NCI-H446 (cell line): ENCODE measurements at regions not wholly inside any gene's neighbourhood (a gene's known extent, or its start where the extent isn't known, plus 50 kb on each side); places are given as distances from the start of the nearest gene placed in this dataset.

ENCODE experiments used
- DNase-seq, 2 experiments: peaks; one replicate each; lab custom pipeline; 2025; lab: John Stamatoyannopoulos, UW

DNA sequence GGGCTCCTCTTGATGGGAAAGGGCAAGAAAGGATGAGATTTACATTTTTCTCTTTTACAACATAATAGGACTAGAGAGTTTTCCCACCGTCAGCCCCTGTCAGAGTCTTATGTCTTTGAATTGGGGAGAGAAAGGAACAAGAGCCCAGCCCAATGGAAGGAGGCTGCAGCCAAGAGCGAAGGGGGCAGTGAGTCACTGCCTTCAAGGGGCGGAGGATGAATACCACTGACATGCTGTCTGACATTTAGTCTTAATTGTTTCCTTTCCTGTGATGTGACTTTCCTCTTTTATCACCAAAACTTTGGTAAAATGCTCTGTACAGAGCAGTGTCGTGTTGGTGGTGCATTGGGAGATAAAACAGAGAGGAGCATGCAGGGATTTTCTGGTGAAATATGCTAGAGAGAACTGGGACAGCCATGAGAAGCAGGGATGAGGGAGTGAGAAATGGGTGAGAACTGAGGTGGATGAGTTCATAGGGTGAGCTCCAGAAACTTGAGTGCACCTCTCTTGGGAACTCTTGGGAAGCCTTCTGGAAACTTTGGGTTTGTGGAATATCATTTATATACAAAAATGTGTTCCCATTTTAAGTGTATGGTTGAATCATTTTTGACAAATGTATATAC, 179.9 kb upstream of the FGGY start:
- no peak for DNase-seq

DNA sequence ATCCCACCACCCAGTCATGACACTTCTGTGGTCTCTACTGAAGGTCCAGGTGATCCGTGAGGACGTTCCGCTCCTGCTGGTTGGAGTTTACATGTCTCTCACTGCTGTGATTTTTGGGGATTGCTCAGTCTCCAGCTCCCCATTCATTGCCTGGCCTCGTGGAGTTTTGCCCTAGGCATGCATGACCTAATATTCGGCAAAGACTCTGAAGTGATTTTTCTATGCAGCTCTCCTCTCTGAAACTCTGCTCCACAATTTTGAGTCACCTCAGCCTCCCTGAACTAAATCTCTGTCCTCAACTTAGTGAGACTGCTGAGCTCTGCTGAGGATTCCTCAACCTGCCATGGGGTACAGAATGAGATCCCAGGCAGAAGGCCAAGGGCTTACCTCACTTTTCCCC, 174.4 kb upstream of the FGGY start:
- DNase-seq = no peak

- no peak for DNase-seq
Observed at GRCh38 chr1:59123081-59123681, 173.7 kb upstream of the FGGY start.

DNA sequence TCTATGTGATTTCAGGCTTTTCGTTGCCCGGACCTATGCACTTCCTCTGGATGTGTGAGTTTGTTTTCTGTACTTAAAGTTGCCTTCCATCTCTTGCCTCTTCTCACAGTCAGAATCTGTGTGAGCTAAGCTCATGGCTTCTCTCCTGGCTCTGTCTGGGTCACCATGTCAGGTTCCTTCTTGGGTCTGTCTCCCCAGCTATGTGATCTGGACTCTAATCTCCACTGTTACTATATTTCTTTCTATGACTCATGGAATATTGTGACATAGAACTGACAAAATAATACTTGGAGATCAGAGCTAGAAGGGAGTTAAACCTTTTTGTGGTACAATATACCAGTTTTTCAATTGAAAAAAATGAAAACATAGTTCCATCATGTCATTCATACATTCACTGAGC, 172.7 kb upstream of the FGGY start:
- no peak for DNase-seq

GRCh38 chr1:59125154-59125553, 171.7 kb upstream of the FGGY start:
- DNase-seq = no peak

GRCh38 chr1:59125676-59126320, 171.1 kb upstream of the FGGY start:
- no peak for DNase-seq

DNA sequence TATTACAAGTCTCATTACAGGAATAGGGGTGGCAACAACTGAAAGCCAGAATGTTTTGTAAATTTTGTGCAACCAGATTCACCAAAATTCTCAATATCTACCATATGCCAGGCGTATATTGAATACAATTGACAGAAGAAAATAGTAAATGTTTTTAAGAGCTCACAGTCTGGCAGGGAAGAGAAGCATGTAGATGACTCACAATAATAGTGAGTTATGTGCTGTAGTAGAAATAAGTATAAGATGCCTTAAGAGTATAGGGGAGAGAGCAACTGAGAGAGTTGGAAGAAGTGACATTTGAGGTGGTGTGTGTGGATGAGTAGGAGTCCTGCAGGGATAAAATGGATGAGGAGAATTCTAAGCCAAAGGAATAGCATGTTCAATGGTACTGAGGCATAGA, 170.5 kb upstream of the FGGY start:
- no peak for DNase-seq

DNA sequence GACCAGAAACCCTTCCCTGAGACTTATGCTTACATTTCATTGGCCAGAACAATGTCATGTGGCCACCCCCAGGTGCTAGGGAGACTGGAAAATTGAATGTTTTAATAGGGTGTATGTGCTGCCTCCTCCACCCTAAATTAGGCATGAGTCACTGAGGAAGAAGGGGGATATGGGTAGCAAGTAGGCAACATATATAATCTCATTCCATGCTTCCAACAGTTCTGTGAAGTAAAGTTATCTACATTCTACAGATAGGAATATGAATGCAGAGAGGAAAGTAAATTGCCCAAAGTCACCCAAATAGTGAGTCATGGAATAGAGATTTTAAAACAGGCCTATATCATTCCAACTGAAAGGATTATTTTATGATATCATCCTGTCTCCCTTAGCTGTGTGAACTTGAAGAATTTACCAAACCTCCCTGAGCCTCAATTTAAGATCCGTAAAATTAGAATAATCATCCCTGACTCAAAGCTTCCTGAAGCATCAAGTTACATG, 168.6 kb upstream of the FGGY start:
- DNase-seq = no peak

DNA sequence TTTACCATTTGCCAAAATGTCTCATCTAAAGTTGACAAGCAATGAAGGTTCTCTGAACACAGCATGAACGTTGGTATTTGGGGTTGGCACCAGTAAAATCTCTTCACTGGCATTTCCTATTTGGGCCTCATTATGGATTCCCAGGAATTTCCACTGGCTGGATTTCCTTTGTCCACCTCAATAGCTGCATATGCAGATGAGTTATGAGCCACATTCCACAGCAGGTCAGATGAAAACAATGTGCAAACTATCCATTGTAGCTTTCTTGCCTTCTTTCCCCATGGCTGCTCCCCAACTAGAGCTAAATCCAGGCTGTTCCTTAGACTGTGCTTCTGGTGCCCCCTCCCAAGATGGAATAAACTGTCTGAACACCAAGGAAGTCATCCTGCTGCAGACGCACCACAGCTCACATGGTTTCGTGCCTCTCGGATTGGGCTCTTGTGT, 168.1 kb upstream of the FGGY start:
- no peak for DNase-seq

DNA sequence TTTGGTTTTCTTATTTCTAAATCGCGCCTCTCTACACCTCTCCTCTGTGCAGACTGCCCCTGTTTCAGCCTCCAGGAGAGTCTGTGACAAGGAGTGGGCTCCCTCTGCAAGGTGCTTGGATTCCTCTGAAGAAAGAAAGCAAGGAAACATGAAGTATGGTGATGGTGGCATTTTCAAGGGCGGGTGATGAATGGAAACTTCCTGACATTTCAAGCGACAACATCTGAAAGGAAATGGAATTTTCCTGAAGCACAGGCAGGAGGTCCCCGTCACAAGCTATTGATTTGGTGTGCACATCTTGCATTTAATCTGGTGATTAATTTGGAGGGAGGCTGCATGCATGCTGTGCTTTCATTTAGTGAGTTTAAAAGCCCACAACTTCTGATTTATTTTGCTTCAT, 164.6 kb upstream of the FGGY start:
- no peak for DNase-seq

DNA sequence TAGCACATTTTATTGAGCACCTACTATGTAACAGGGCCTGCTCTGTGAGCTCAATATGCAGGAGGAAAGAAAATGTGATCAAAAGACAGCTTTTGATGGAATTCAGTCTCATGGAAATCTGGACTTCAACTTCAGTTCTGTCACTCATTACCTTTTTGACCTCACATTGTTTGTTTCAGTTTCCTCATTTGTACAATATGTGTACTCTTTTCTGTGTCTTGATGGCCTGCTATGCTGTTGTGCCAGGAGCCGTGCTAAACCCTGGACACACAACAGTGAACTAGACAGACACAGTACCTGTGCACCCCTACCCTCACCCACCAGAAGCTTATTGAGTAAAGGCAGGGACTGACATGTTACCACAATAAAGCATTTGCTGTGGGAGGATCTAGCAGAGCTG, 162.9 kb upstream of the FGGY start:
- no peak for DNase-seq

DNA sequence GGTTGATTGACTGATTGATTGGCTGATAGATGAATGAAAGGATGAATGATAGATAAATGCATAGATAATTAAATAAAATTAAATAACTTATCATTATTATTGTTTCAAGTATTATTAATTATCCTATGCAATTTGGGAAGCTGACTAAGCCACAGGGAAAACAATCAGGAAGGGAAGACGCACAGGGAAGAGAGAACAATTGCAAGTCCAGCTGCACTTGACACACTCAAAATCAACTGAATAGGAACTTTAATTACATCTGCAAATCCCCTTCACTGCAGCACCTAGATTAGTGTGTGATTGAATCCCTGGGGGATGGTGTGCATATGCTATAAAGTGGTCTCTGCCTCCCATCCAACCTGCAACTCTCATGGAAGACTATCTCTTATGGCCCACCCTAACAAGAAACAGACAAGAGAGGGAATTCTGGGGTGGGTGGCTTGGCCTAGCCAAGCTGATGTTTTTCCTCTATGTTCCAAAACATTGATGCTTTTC, 161.1 kb upstream of the FGGY start:
- no peak for DNase-seq

- no peak for DNase-seq
Observed at GRCh38 chr1:59136541-59137275, 160.2 kb upstream of the FGGY start.

DNA sequence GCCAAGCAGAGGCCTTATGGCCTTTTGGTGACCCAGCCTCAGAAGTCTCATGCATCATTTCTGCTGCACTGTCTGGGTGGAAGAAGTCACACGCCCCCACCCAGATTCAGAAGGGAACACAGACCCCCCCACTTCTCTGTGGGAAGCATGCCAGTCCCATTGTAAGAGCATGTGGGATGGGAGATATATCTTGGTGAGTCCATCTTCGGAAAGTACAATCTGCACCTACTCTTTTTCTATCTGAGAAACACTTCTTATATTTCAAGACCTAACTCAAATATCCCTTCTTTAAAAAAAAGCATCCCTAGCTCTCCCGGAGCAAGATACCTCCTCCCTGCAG, 159.6 kb upstream of the FGGY start:
- no peak for DNase-seq

GRCh38 chr1:59137968-59138367, 158.9 kb upstream of the FGGY start:
- DNase-seq = no peak

DNA sequence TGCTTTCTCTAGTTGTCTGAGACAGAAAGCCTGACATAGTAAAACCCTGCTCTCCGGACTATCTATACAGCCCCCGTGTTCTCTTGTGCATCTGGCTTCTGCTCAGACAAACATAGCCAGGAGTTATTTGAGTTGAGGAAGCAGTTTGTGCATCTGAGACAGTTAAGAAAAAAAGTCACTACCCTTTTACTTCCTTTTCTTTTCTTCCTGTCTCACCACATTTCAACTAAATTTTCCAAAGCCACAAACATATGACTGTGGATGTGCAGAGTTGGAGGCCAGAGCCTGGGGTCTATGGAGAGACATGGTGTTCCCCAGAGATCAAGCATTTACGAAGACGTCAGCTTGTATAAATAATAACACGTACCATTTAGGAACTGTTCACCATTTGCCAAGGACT, 158.5 kb upstream of the FGGY start:
- no peak for DNase-seq

- DNase-seq = no peak
Observed at GRCh38 chr1:59139396-59139795, 157.5 kb upstream of the FGGY start.

DNA sequence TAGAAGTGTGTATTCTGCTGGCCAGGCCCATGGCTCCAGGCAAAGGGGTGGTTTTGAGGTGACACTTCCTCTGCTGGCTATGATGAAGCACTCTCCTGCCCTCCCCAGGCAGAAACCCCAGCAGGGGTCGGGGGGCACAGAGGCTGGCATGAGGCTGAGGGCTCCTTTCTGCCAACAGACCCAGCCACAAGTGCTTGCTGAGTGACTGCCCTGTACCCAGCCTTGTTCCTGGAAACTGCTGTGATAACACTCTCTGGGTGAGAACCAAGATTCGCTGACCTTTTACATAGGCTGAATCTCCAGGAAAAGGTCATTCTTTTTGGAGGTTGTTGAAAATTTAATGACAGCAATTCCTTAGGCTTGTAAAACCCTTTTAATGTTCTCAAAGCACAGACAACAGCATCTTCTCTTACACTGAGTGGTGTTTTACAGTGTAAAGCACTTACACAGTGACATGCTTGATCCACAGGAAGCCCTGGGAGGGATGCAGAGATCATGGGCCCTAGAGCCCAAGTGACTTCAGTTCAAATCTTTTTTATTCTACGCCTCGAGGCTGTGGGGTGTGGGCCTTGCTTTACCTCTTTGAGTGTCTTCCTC, 155.5 kb upstream of the FGGY start:
- no peak for DNase-seq

GRCh38 chr1:59142311-59143132, 154.4 kb upstream of the FGGY start:
- DNase-seq = no peak

DNA sequence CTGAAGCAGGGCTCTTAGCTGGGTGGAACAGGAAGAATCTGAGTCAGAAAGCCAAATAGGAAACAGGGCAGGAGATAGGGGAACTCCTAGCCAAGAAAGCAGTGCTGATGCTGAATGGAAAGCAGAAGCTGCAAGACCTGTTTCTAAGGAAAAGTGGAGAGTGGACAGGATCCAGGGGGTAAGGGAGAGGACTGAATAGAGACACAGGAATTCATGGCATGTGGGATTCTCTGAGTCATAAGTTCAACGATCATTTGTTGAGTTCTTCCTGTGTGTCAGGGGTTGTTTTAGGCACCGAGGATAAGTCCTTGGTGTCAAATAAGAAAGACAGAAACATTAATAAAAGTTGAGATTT, 153.8 kb upstream of the FGGY start:
- no peak for DNase-seq

GRCh38 chr1:59143811-59144210, 153.1 kb upstream of the FGGY start:
- DNase-seq = no peak

- DNase-seq = no peak
Observed at GRCh38 chr1:59144959-59145358, 151.9 kb upstream of the FGGY start.
